Osteocyte (in vitro differentiated cells): ENCODE measurements at regions not wholly inside any gene's neighbourhood (a gene's known extent, or its start where the extent isn't known, plus 50 kb on each side); places are given as distances from the start of the nearest gene placed in this dataset.

Experiments
- DNase-seq: peaks from one replicate; pipeline ENCODE4 v3.0.0; 2021; ENCODE audit warnings: mixed read lengths; ENCODE audit not compliant: unreplicated experiment; ENCODE audit errors: extremely low spot score
- H3K27ac Mint-ChIP-seq: one replicate; pipeline ENCODE4 v1.8.0; 2021; ENCODE audit warnings: mild to moderate bottlenecking, mixed read lengths; ENCODE audit not compliant: unreplicated experiment
- H3K27me3 Mint-ChIP-seq: one replicate; pipeline ENCODE4 v1.8.0; 2021; ENCODE audit warnings: mixed read lengths; ENCODE audit not compliant: unreplicated experiment
- H3K36me3 Mint-ChIP-seq: one replicate; pipeline ENCODE4 v1.8.0; 2021; ENCODE audit warnings: mixed read lengths; ENCODE audit not compliant: unreplicated experiment
- H3K4me1 Mint-ChIP-seq: one replicate; pipeline ENCODE4 v1.8.0; 2021; ENCODE audit warnings: mixed read lengths; ENCODE audit not compliant: unreplicated experiment
- H3K4me3 Mint-ChIP-seq: one replicate; pipeline ENCODE4 v1.8.0; 2021; ENCODE audit warnings: mild to moderate bottlenecking, moderate library complexity, mixed read lengths; ENCODE audit not compliant: unreplicated experiment
- H3K9me3 Mint-ChIP-seq: one replicate; pipeline ENCODE4 v1.8.0; 2021; ENCODE audit warnings: mixed read lengths; ENCODE audit not compliant: unreplicated experiment
- TF ChIP-seq, protein P1 (sequence below): fragments of 200-600 bp; sonication (generic); IDR thresholded peaks from 2 replicates; pipeline ENCODE4 v1.5.0; 2021; ENCODE audit warnings: antibody characterized with exemption, mild to moderate bottlenecking, moderate library complexity

DNA sequence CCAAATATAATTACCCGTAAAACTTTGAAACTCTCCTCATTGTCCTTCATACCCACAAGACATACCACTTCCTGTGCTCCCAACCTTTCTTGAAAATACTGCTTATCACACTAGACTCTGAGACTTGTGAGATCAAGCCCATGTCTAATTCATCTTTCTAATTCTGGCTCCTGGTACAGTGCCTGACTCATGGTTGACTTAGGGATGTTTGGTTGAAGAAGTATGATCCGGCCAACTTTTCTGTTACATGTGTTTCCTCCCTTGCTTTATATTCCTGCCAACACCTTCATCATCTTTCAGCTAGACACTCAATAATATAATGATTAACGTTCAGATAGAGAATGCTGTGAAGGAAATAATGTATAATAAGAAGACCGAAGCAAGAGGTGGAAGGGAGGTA lies 58.2 kb downstream of the MEX3B start:
- H3K4me1 Mint-ChIP-seq, result no peaks in the 10 kb centered on the region
- TF ChIP-seq, protein P1, sequence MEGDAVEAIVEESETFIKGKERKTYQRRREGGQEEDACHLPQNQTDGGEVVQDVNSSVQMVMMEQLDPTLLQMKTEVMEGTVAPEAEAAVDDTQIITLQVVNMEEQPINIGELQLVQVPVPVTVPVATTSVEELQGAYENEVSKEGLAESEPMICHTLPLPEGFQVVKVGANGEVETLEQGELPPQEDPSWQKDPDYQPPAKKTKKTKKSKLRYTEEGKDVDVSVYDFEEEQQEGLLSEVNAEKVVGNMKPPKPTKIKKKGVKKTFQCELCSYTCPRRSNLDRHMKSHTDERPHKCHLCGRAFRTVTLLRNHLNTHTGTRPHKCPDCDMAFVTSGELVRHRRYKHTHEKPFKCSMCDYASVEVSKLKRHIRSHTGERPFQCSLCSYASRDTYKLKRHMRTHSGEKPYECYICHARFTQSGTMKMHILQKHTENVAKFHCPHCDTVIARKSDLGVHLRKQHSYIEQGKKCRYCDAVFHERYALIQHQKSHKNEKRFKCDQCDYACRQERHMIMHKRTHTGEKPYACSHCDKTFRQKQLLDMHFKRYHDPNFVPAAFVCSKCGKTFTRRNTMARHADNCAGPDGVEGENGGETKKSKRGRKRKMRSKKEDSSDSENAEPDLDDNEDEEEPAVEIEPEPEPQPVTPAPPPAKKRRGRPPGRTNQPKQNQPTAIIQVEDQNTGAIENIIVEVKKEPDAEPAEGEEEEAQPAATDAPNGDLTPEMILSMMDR, result no peak
- H3K9me3 Mint-ChIP-seq, result peaks cover 19% of the 10 kb centered on the region
- no peak overlapping the region for H3K4me3 Mint-ChIP-seq
- no peak overlapping the region for H3K27ac Mint-ChIP-seq
- peaks cover 28% of the 10 kb centered on the region for H3K36me3 Mint-ChIP-seq
- DNase-seq, result no peak
- H3K27me3 Mint-ChIP-seq, result no peaks in the 10 kb centered on the region

DNA sequence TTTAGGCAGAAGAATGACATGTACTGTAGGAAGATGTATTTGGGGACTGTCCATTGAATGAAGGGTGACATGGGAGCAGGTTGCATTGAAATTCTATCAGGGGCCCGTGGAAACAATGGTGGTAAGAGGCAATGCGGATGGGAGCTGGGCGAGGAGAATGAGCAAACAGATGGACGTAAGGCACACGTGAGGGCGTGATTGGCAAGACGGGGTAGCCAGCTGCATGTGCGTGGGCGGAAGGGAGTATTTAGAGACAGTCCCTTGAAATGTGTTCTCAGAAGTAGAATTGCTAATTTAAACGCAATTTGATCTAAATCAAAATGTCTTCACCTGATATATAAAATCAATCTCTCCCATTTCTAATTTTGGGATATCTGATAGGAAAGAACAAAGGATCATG lies 62.3 kb downstream of the MEX3B start:
- Mint-ChIP-seq H3K27ac (no peak overlapping the region), H3K27me3 (no peaks in the 10 kb centered on the region), H3K4me1 (peaks cover 8% of the 10 kb centered on the region), H3K4me3 (no peak overlapping the region), H3K9me3 (peaks cover 15% of the 10 kb centered on the region), H3K36me3 (peaks cover 14% of the 10 kb centered on the region)
- TF ChIP-seq, protein P1, result no peak
- DNase-seq, result no peak

DNA sequence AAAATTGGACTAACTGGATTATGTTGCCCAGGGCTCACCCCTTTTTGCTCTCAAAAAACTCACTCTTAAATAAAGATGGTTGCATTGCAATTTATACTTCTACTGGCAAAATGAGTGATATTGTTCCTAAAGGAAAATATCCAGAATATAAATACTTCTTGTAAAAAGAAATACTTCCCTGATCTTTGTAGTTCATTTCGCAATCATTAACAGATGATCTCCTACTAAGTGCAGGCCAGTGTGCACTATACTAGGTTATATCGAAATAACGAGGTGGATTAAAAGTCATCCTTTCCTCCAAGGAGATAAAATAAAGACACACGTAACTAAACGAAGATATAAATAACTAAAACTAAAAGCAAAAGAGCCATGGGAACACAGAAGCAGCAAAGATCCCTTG lies 63.0 kb downstream of the MEX3B start:
- no peak for DNase-seq
- peaks cover 18% of the 10 kb centered on the region for H3K9me3 Mint-ChIP-seq
- peaks cover 16% of the 10 kb centered on the region for H3K36me3 Mint-ChIP-seq
- H3K27me3 Mint-ChIP-seq, result no peaks in the 10 kb centered on the region
- H3K4me3 Mint-ChIP-seq, result no peak overlapping the region
- H3K4me1 Mint-ChIP-seq, result peaks cover 8% of the 10 kb centered on the region
- TF ChIP-seq, protein P1, result no peak
- H3K27ac Mint-ChIP-seq, result no peak overlapping the region

DNA sequence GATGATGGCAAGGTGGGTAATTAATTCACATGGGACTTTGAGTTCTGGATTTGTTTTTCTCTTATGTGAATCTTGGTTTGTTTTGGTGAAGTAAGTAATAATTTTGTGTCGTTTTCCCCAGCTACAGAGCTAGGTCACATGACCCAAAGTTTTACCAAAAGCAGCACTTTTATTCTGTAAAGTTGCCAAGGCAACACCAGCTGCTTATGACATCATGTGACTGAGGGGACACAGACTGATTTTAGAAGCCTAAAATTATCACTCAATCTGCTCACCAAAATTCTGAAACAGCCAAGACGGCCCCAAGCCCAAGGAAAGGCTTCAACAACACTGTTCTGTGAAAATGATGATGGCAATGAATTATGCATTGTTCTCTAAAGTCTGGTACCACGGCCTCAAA lies 63.9 kb downstream of the MEX3B start:
- H3K27ac Mint-ChIP-seq, result no peak overlapping the region
- H3K36me3 Mint-ChIP-seq, result peaks cover 19% of the 10 kb centered on the region
- H3K27me3 Mint-ChIP-seq, result no peaks in the 10 kb centered on the region
- H3K4me1 Mint-ChIP-seq, result peaks cover 8% of the 10 kb centered on the region
- TF ChIP-seq, protein P1, result no peak
- DNase-seq, result no peak
- no peak overlapping the region for H3K4me3 Mint-ChIP-seq
- H3K9me3 Mint-ChIP-seq, result peaks cover 17% of the 10 kb centered on the region

DNA sequence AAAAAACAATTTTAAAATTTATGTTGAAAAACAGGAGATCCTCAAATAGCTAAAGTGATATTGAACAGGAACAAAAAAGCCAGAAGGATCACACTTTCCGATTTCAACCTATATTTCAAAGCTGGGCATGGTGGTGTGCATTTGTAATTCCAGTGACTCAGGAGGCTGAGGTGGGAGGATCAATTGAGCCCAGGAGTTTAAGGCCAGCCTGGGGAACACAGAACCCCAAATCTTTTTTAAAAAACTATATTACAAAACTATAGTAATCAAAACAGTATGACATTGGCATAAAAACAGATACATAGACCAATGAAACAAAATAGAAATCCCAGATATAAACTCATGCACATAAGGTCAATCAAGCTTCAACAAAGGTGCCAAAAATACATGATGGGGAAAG lies 68.4 kb downstream of the MEX3B start:
- no peak overlapping the region for H3K27ac Mint-ChIP-seq
- H3K27me3 Mint-ChIP-seq, result no peaks in the 10 kb centered on the region
- peaks cover 8% of the 10 kb centered on the region for H3K4me1 Mint-ChIP-seq
- H3K36me3 Mint-ChIP-seq, result peaks cover 19% of the 10 kb centered on the region
- TF ChIP-seq, protein P1, result no peak
- H3K9me3 Mint-ChIP-seq, result peaks cover 22% of the 10 kb centered on the region
- no peak for DNase-seq
- H3K4me3 Mint-ChIP-seq, result no peak overlapping the region
